GM19025 (cell line): ENCODE measurements at regions not wholly inside any gene's neighbourhood (a gene's known extent, or its start where the extent isn't known, plus 50 kb on each side); places are given as distances from the start of the nearest gene placed in this dataset.
"Not testable (repeated sequence)": the region's sequence is repeated elsewhere in the genome, so short reads cannot be mapped to it uniquely, and the experiment has no call there.

Source experiments
- ATAC-seq: cut with Tn5 transposase; IDR thresholded peaks from one replicate; pipeline ENCODE4 v1.9.1; 2021; ENCODE audit warnings: mild to moderate bottlenecking, low read depth, moderate library complexity; ENCODE audit not compliant: unreplicated experiment

DNA sequence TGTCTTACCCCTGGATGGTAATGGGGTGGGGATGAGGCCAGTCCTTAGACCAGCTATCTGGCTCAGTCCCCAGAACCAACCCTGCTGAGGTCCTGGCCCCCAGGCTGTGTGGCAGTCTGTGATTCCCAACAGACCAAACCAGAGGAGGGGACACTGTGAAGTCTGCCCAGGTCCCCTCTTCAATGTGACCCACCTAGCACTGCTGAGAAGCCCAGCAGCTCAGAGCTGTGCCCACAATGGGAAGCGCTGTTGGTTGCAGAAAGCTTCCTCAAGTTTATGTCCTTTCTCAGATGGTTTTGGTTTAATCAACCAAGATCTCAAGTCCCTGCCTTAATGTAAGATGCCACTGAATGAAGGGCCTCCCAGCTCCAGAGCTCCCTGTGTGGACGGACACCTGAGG is 114.7 kb upstream of the IGLL5 start:
- no peak for ATAC-seq

DNA sequence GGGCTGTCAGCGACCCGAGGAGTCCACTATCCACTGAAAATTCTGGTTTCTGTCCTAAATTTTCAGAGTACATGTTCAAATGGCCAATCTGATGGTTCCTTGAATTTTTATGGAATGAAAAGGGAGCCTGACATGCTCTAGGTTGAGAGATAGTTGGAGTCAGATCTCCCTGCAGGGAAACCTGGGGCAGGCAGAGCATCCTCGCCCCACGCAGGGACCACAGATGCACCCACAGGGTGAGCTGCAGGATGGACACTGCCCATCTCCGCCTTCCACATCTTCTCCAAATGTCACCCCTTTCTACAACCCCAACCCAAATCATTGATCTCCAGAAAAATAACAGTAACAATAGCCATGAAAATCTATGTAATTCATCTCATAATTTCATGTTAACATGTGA is 114.2 kb upstream of the IGLL5 start:
- ATAC-seq: no peak

DNA sequence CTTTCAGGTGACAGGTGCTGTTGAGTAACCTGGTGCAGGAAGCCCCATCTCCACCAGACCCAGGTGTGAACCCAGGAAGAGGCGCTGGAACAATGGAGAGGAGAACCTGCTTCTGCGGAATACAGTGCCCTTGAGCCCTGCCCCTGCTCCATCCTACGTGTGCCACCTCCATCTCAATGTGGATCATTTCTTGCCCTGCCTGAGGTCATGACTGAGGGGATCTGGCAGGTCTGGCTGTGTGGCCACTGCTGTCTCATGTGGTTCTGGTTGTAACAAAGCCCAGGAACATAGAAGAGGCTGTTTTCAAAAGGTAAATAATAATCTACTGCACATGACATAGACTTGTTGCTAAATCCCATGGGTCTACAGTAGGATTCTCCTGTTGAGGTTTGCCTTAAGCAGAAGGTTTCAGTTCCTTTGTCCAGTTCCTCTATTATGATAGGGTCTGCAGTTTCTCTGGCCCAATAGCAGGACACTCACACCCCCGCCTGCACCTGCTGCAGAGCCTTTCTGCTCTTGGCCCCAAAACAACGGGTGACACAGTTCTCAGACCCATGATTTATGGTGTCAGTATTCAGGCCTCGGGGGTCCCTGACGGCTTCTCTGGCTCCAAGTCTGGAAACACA is 113.5 kb upstream of the IGLL5 start:
- ATAC-seq: no peak

DNA sequence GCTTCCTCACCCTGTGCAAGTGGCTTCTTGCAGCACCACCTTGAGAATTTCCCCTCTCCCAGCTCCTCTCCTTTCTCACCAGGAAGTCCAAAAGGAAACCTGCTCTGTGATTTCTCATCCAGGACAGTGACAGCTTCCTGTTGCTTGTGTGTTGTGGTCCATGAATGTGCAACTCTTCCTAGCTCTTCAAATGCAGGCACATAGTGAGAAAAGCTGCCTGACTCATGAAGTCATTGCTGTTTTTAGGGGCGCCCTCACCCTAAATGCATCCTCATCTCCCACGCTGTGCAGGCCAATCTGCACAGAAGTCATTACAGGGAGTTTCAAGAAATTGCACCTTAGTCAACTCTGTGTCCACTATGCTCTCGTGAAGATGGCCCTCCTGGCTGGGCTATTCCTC is 112.9 kb upstream of the IGLL5 start:
- ATAC-seq: not testable (repeated sequence)

DNA sequence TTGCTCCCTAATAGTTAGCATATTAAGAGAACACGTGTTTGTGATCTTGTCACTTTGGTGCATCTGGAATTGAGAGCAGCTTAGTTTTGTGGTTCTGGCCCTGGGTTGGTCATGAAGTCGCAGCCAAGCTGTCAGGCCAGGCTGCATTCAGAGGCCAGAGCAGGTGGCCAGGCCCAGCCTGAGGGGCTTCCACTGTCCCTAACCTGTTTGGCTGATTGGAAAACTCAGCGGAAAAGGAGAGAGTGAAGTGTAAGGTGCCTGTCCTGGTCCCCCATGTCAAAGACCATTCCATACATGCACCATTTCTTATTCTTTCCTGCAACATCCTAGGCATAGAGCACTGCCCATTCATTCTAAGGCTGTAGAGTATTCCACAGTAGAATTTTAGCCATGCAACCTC is 111.5 kb upstream of the IGLL5 start:
- no peak for ATAC-seq

DNA sequence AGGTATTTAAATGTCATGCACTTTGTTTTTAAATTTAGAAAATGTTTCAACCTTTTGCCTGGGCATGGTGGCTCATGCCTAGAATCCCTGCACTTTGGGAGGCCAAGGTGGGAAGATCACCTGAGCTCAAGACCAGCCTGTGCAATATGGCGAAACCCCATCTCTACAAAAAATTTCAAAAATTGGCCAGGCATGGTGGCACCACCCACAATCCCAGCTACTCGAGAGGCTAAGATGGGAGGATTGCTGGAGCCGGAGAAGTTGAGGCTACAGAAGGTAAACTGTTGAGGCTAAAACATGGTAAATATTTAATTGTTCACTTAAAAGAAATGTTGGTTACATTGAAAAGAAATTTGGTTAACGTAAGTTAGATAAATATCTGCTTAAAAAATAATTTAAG is 108.4 kb upstream of the IGLL5 start:
- ATAC-seq: no peak

DNA sequence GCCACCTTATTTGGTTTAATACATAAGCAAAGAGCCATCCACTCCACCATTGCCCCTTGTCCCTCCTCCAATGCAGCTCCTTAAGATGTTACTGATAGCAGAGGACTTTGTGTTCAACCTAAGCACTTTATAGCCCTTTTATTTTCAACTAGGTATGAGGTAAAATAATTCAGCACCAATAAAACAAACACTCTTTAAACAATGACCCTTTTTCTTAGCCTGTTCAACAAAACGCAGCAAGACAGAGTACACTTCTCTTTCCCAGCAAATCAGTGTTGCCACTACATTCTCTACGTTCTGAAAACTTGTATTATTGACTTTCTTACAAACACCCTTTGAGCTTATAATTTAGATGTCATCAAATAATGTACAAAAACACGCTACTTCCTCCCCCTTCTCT is 104.0 kb upstream of the IGLL5 start:
- ATAC-seq: no peak

DNA sequence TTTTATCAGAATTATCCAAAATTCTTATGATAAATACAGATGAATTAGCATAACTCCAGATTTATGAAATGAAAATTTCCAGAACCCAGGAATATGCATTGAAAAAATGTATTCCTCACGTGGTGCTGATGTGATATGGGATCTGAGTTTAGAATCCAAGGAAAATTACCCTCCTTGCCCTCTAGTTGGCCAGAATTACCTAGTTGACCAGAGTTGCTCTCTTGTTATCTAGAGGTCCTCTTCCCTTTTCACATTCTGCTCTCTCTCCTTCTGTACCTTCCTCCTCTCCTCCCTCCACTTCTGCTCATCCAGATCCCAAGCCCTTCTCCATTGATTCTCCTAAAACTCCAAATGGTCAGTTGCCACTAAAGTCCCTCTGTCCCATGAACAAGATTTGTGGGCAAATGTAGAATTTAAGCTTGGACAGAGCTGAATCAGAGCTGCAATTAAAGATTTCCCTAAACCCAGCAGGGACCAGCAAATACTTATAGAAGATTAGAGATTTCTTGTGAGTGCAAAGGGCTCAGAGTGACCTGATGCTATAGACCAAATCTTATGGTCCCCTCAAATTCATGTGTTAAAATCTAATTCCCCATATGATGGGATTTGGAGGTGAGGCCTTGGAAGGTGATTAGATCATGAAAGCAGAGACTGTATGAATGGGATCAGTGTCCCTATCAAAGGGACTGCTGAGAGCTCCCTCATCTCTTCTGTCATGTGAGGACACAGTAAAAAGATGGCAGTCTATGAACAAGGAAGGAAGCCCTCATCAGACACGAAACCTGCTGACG is 103.2 kb upstream of the IGLL5 start:
- no peak for ATAC-seq

DNA sequence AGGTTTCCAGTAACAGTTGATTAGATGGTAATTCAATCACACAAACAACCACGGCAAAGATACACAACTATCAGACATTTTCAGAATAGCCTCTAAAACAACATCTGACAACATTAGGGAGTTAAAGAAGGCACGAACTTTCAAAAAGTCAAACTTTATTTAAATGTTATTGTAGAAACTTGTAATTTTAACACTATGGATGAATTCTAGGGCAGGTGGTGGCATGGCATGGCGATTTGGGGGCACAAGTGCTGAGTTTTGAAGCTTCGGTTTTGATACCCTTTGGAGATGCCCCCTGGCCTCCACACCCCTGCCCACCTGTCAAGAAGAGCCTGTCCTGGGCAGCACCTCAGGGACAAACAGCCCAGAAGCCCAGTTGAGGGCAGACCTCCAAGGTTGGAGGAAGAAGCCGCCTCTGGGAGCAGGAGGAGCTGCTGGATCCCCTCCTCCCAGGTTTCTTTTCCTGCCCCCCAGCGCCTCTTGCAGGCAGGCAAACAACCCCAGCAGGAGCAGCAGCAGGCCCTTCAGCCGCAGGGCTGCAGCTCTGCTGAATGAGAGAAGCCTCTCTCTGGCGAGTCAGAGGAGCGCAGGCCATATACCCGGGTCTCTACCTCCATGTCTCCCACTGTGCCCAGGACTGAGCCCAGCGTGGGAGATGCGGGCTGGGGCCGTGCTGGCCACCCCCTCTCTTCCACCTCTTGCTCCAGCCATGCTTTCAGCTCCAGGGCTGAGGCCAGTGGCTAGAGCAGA is 102.1 kb upstream of the IGLL5 start:
- no peak for ATAC-seq

DNA sequence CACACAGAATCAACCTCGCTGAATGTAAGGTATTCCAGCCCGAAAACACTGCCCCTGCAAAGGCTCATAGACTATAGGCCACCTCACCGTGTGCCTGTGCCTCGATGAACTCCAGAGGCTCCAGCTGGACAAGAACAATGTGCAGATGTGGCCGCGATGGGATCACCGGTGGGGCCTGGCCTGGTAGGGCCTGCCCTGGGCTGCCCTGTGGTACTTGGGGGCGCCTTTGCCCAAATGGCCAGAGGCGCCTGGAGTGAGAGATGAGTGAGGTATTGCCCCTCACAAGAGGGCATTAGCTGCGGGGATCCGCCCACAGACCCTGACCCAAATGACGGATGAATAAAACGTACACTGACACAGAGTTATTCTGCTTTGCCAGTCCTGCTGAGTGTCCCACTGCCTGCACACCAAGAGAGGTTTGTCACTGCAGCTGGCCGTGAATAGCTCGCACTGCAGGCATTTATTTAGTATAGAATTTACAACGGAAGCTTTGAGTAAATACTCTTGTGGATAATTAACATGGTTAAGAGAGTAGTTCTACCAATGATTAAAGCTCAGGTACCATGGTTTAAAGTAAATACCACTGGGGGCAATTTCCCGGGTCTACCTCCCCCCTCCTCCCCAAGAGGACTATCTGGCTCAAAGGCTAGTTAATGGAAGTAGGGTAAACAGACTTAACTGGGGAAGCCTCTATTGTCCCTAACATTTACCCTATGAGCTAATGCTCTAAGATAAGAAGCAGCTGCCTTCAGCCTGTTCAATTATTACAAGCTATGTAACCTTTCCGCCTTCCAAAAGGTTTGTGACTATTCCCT is 101.1 kb upstream of the IGLL5 start:
- ATAC-seq: no peak

DNA sequence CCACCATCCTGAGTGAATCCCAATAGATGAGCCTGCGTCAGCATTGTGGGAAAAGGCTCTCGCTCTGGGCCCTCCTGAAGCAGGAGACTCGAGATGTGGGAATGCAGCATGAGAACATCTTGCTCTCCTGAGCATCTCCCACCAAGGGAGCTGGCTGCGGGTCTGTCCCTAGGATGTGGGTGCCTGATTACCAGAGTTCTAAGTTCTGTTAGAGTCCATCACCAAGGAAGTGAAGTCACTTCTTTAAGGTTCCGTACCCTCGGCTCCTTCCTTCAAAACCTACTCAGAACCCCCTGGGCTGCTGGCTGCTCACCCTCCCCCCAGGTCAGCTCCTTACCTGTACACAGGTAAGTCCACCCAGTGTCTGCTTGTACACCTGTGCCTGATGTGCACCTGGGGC is 100.5 kb upstream of the IGLL5 start:
- ATAC-seq: no peak

DNA sequence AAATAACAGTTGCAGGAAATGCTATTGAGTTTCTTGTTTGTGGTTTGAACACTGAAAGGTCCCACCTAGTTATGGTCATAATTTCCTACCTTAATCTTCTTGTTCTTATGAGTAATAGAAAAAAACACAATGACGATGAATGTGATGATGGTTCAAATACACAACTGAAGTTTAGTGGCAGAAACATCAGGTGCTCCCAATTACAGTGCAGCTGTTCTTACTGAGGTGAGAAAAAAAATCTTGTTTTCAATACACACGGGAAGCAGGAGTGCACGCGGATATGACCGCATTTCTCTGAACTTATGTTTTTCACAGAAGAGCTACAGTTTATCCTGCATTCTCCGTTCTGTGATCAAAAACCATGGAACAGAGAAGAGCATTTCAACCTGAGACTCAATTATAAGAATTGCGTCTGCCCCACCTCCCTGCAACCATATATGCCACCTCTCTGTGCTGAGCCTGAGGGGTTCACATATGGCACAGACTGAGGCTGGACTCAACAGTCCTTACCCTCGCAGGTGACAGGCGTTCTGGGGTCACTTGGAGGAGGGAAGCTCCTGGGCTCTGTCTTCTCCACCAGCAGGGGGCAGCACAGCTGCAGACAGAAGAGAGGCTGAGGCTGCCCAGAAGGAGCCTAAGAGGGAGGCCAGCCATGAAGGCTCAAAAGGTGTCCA is 99.7 kb upstream of the IGLL5 start:
- no peak for ATAC-seq

DNA sequence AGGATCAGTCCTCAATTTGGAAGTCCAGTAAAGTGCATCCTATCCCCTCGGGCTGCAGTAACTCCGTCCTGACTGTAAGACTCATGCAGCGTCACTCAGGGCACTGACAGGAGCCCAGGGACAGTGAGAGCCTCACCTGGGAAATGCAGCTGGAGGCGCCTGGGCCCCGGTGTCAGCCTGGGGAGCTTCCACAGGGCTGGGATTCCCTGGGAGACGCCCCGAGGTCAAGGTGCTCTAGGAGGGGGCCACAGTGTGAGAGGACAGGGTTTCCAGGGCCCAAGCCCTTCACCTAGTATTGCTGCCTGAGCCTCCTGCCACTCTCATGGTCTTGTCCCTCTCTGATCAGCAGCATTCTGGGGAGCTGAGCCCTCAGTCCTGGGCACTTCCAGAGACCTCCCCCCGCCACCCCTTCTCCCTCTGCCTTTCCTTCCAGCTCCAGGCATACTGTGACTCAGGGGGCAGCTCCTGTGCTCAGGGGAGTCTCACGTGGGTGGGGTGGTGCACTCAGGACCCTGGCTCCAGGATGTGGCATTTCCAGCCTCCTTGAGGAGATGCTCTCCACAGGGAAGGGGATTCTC is 99.1 kb upstream of the IGLL5 start:
- no peak for ATAC-seq

DNA sequence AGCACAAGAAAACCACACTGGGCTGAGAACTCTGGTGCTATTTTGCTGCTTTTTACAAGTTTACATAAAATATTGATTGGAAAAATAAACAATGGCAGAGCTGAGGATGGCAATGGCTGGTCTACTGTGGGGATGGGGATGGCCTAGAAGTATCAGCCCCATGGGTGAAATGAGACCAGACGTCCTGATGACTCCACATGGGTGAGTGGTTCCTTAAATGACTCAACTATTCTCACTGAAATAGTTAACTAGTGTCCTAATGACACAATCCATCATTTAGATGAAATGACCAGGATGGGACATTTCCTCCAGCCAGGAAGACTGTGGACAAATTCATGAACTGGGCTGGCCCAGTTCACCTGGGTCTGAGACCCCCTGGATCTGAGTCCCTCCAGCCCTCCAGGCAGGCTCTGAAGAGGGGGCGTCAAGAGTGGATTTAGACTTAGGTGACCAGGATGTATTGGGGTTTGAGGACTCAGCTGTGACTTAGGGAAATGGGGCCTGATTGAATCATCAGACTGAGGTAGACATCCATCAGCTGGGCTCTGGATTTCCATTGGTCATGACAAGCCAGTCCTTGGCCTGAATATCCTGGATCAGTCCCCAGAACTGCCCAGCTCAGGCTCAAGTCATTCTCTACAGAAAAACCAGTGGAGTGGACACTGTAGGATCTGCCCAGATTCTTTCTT is 98.2 kb upstream of the IGLL5 start:
- ATAC-seq: no peak

DNA sequence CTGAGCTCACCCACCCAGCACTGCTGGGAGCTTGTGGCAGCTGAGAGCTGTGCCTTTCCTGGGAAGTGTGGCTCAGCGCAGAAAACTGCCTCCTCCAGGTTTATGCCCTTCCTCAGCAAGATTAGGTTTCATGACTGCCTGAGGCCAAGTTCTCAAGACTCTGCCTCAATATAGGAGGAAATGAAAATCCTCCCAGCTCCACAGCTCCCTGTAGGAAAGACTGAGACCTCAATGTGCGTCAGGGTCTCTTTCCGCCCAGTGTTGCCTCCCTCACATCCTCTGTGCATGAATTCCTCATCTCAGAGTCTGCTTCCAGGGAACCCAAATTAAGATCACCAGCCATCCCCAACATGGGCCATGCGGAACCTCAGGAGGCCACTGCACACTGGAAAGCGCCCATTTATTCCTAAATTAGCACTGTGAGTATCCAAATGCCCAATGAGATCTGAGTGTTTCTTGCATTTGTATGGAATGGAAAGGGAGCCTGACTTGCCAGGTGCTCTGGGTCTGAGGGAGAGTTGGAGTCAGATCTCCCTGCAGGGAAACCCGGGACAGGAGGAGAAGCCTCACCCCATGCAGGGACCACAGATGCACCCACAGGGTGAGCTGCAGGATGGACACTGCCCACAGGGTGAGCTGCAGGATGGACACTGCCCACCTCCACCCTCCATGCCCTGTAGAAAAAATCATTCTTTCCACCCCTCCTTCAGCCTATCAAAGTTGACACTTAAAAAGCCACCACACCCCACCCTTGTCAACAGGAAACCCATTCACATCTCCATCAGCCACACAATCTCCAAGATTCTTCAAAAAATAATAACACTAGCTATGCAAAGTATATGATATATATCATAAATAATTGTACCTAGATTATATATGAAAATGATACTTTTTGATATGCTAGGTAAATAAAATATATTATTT is 97.4 kb upstream of the IGLL5 start:
- ATAC-seq: no peak

DNA sequence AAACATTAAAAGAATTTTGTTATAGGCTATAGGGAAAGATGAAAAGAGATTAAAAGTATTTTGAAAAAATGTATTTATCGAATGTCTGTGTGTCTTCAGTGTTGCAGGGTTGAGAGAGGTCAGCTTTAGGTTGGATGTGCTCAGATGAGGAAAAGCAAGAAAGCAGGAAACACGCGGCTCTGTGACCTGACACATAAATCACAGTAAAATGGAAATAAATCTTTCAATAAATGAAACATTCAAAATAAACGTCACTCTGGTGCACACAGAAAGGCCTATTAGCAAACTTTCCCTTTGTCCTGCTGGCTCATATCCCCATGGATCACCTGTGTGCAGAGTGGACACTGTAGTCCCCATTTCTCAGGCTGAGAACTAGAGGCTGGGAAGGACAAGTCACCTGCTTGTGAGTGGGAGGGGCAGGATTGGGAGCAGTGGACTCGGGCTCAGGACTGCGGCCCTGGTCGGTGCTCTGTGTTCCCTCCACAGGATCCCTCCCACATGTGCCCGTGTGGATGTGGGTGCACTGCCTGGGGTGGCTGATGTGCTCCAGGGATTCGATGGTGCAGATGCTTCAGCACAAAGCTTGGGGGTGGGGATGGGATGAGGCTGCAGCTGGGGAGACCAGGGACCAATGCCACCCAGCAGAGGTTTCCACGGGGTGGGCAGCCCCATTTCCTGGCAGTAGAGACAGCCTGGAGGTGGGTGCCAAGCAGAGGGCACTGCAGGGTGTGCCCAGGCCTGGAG is 96.0 kb upstream of the IGLL5 start:
- ATAC-seq: no peak

DNA sequence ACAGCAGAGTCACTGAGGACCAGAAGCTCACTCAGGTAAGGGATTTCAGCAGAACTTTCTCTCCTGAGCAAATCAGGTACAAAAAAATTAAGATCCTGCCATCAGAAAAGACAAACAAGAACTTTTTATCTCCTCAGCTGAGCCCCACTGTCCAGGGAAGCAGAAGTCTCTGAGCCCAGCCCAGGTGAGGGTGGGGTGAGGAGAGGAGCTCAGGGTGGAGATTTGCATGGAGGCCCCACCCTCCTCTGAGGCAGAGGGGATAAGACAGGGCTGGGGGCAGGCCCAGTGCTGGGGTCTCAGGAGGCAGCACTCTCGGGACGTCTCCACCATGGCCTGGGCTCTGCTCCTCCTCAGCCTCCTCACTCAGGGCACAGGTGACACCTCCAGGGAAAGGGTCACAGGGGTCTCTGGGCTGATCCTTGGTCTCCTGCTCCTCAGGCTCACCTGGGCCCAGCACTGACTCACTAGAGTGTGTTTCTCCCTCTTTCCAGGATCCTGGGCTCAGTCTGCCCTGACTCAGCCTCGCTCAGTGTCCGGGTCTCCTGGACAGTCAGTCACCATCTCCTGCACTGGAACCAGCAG is 95.3 kb upstream of the IGLL5 start:
- ATAC-seq: not testable (repeated sequence)
